A204.1 (cell line): ENCODE measurements at regions not wholly inside any gene's neighbourhood (a gene's known extent, or its start where the extent isn't known, plus 50 kb on each side); places are given as distances from the start of the nearest gene placed in this dataset.
A peak's percentile ranks its signal among the peaks of the same experiment; 100 is the strongest.
"Not testable (repeated sequence)": the region's sequence is repeated elsewhere in the genome, so short reads cannot be mapped to it uniquely, and the experiment has no call there.

Experiments
- FAIRE-seq: peaks from 2 replicates; lab custom pipeline; 2012; peaks lifted over from hg19 to GRCh38; lab: Jason Lieb, UNC

GRCh38 chr2:194946826-194947225 lies 710.2 kb upstream of the SLC39A10 start:
- FAIRE-seq, result no peak

GRCh38 chr2:194938066-194938465 lies 719.0 kb upstream of the SLC39A10 start:
- FAIRE-seq, result no peak

DNA sequence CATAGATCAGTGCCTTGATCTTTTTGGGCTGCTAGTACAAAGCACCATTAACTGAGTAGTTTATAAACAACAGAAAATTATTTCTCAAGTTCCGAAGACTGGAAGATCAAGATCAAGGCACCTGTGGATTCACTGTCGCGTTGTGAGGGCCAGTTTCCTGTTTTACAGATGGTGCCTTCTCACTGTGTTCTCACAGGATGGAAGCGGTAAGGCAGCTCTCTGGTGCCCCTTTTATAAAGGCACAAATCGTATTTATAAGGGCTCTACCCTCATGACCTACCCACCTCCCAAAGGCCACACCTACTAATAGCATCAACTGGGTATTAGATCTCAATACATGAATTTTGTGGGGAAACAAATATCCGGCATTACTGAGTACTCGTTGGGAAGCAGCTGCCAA lies 729.5 kb upstream of the SLC39A10 start:
- no peak for FAIRE-seq

- no peak for FAIRE-seq
Measured at GRCh38 chr2:194926873-194927272, 730.2 kb upstream of the SLC39A10 start.

DNA sequence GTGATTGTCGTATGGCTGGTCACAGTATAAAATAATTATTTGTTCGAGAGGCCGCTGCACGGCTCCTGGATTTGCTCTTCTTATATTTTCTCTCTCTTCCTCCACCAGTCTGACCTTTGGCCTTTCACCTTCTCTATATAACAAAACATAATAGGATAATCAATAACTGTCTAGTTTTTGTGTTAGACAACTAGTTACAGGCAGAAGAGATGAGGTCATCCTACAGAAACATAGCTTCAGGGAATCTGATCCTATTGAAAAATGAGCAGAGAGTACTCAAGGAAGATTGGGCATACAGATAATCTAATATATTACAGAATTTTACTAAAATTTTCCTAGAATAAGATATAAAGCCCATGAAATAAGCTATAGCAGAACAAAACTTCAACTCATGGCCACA lies 731.3 kb upstream of the SLC39A10 start:
- FAIRE-seq, result no peak

GRCh38 chr2:194917519-194917918 lies 739.5 kb upstream of the SLC39A10 start:
- FAIRE-seq, result no peak

DNA sequence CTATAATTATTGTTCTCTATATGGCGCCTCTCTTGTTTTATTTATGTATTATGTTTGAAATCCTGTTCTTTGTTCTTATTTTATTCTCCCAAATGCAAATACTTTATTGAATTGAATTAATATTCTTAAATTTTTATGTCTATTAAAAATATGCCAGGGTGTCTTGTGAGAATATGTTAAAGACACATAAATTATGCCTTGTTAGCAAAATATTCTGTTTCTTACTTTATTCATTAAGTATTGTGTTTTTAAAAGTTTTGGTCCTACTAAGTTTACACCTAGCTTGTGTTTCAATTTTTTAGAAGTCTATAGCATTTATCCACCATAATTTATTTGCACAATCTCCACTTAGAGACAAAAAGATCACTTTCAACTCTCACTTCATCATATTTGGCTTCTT lies 741.5 kb upstream of the SLC39A10 start:
- no peak for FAIRE-seq

DNA sequence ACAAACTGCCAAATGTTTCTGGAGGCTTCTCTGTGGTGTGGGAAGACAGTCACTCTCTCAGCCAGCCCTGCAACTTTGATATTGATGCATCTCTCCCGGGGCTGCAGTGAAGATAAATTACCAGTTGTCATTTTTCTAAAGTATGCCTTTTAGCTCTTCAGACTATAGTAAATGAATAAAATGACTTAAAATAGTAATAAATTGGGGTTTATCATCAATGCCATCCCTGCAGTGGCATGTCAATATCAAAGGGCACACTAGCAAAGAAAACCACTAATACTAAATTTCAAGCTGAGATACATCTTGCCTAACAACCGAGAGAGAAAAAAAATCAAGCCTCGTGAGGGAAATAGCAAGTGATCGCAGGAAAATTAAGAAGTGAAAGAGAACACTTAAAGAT lies 749.5 kb upstream of the SLC39A10 start:
- FAIRE-seq, result no peak

GRCh38 chr2:194896871-194897270 lies 760.2 kb upstream of the SLC39A10 start:
- no peak for FAIRE-seq

GRCh38 chr2:194883711-194884110 lies 773.3 kb upstream of the SLC39A10 start:
- no peak for FAIRE-seq

DNA sequence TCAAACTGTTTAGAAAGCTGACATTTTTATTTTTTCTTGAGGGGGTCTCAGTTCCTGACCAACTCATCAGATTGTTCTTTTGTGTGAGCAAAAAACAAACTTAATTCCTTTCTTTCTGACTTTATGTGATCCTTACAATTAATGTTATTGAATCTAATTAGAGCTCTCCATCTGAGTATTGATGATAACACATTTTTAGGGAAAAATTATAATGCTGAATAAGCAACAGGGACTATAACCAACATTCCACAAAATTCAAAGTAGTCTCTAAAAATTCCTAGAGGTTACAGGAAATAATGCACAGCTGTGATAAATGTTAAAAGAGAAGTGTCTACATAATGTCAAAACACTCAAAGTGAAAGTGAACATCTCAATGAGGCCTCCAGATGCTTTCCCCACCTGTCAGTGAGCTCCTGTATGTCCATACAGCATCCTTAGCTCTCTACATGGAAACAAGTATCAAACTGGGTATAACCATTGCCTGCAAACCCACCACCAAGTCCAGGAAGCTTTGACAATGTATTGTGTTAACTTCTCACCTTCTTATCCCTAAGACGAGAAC lies 786.0 kb upstream of the SLC39A10 start:
- FAIRE-seq, result no peak

DNA sequence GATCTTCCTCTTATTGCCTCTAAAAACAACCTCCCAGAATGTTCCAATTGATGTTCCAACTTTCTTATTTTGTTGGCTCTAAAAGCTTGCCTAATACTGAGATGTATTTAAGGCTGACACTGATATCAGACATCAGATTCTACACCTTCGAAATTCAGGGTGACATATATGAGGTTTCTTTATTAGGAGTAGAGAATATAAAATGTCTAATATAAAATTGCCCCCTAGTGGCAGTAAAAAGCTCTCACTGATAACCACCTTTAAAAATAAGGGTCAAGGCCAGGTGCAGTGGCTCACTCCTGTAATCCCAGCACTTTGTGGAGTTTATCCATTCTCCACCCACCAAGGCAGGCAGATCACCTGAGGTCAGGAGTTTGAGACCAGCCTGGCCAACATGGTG lies 789.7 kb upstream of the SLC39A10 start:
- FAIRE-seq, result no peak

- FAIRE-seq, result no peak
Measured at GRCh38 chr2:194854941-194855340, 802.1 kb upstream of the SLC39A10 start.

DNA sequence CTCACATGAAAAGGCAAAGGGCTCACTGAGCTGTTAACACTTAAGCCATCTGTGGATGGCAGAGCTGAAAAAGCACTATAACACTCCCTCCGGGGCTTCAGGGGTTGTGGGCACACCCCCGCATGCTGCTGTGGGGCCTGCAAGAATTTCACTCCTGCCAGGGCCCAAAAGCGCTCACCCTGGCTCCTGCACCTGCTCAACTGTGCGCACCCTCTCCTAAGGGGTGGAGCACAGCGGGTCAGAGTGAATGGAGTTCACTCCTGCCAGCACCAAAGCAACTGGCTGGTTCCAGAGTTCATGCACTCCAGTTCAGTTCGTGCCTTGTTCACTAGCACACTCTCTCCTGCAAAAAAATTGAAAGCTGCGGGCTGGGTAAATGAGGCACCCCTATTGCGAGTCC lies 814.2 kb upstream of the SLC39A10 start:
- no peak for FAIRE-seq

- FAIRE-seq, result peak; percentile 43
Measured at GRCh38 chr2:194834371-194834770, 822.7 kb upstream of the SLC39A10 start.

GRCh38 chr2:194826241-194826640 lies 830.8 kb upstream of the SLC39A10 start:
- FAIRE-seq, result no peak

- FAIRE-seq, result no peak
Measured at GRCh38 chr2:194824450-194824849, 832.6 kb upstream of the SLC39A10 start.

DNA sequence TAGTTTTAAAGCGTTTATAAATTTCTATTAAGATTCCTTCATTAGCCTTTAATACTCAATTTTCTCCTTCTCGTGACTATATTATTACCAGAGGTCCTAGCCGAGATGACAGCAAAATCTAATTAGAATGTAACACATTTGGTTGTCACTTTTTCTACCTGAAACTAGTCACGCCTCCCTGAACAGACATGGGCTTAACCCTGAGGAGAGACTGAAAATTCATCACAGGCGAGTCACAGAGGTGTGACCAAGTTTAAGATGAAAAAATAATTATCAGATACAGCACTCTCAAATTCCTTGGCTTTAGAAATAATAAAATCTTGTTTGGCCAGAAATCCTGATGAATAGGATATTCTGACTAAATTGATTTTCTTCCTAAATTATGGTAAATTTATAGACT lies 834.4 kb upstream of the SLC39A10 start:
- no peak for FAIRE-seq

DNA sequence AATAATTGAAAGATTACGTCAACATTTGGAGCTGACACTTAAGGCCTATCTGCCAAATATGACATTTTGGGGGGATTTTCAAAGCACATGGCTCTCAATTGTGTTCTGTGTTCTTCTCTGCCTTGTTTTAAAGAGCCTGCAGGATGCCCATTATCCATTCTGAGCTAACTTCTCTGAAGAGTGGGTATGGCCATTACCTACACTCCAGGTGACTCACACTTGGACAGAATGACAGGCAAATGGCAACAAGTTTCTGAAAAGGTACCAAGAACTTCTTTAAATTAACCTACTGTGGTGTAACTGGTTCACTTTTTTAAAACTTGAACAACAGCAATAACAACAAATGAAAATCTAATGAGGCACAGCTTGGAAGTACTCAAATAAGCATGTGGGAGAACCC lies 834.9 kb upstream of the SLC39A10 start:
- FAIRE-seq, result no peak

DNA sequence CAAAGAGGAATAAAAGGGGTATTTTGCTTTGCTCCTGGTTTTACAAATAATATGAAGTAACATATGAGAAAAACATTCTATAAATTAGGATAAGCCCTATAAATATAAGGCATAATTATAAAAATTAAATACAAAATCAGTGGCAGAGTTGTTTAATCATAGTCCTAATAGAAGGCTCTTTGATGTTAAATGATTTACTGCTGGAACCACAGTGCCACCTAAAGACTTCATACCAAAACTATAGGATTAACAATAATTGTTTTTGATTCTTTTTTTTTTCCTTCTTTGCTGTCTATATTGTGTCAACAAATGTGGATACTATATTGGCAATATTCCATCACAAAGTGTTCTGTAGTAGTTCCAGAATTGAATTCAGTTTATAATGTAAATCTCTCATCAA lies 837.7 kb upstream of the SLC39A10 start:
- FAIRE-seq, result peak; percentile 91

- FAIRE-seq, result no peak
Measured at GRCh38 chr2:194815475-194815874, 841.6 kb upstream of the SLC39A10 start.

- no peak for FAIRE-seq
Measured at GRCh38 chr2:194802589-194802988, 854.4 kb upstream of the SLC39A10 start.

DNA sequence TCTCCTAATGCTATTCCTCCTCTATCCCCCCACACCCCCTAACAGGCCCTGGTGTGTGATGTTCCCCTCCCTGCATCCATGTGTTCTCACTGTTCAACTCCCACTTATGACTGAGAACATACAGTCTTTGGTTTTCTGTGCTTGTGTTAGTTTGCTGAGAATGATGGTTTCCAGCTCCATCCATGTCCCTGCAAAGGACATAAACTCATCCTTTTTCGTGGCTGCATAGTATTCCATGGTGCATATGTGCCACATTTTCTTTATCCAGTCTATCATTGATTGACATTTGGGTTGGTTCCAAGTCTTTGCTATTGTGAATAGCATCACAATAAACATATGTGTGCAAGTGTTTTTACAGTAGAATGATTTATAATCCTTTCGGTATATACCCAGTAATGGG lies 870.0 kb upstream of the SLC39A10 start:
- FAIRE-seq, result not testable (repeated sequence)

- FAIRE-seq, result not testable (repeated sequence)
Measured at GRCh38 chr2:194771394-194771793, 885.6 kb upstream of the SLC39A10 start.

DNA sequence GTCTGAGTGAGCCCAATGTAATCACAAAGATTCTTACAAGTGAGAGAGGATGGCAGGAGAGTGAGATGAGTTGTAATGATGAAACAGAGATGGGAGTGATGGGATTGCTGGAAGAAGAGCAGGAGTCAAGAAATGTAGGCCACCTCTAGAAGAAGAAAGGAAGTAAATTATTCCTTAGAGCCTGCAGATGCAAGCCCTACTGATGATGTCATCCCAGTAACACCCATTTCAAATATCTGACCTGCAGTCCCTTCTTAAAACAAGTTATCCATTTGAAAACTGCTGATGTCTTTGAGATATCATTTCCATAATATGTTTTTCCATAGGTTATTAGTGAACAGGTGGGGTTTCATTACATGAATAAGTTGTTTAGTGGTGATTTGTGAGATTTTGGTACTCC lies 888.0 kb upstream of the SLC39A10 start:
- no peak for FAIRE-seq
